ENCODE measurements at regions not wholly inside any gene's neighbourhood (a gene's known extent, or its start where the extent isn't known, plus 50 kb on each side); places are given as distances from the start of the nearest gene placed in this dataset.

GRCh38 chr21:24759348-24760075, 847.8 kb downstream of the MRPL39 start:
- WGBS, result 59% methylated on average over 3 of the region's 3 CpGs

More at GRCh38 chr21:24759348-24760075, 847.8 kb downstream of the MRPL39 start:
- H3K27me3 ChIP-seq (ENCODE audit: control insufficient read depth in 4 of 4, insufficient read depth in 4 of 4, low read length in 3 of 4), result no peaks in the 10 kb centered on the region
- H3K9ac ChIP-seq (ENCODE audit: low read depth in 1 of 2, low read length in 2 of 2), result no peak overlapping the region
- no peaks in the 10 kb centered on the region for H3K9me3 ChIP-seq (ENCODE audit: control insufficient read depth in 4 of 4, low read length in 3 of 4)
- H3K4me3 ChIP-seq (ENCODE audit: low read depth in 1 of 3, low read length in 3 of 3), result no peak overlapping the region
- no peak for DNase-seq (ENCODE audit: low spot score)
- TF ChIP-seq HNF4A (conservative IDR thresholded peaks at IDR 0.05) (no peak), TAF1 (conservative IDR thresholded peaks at IDR 0.05) (no peak), REST (IDR thresholded peaks at IDR 0.05) (no peak), RAD21 (IDR thresholded peaks at IDR 0.05) (no peak), EGR1 (IDR thresholded peaks at IDR 0.05; ENCODE audit: low read depth in 2 of 2) (no peak), SP1 (IDR thresholded peaks at IDR 0.05) (no peak), ATF3 (IDR thresholded peaks at IDR 0.05) (no peak), HNF4G (IDR thresholded peaks at IDR 0.05) (no peak), NR2F2 (IDR thresholded peaks at IDR 0.05) (no peak), JUND (IDR thresholded peaks at IDR 0.05) (no peak), GABPA (IDR thresholded peaks at IDR 0.05 in 1 of 2, conservative IDR thresholded peaks at IDR 0.05 in 1 of 2) (no peak), YY1 (IDR thresholded peaks at IDR 0.05) (no peak), RXRA (IDR thresholded peaks at IDR 0.05) (no peak), FOXA2 (IDR thresholded peaks at IDR 0.05) (no peak)
- TF ChIP-seq, protein P1, sequence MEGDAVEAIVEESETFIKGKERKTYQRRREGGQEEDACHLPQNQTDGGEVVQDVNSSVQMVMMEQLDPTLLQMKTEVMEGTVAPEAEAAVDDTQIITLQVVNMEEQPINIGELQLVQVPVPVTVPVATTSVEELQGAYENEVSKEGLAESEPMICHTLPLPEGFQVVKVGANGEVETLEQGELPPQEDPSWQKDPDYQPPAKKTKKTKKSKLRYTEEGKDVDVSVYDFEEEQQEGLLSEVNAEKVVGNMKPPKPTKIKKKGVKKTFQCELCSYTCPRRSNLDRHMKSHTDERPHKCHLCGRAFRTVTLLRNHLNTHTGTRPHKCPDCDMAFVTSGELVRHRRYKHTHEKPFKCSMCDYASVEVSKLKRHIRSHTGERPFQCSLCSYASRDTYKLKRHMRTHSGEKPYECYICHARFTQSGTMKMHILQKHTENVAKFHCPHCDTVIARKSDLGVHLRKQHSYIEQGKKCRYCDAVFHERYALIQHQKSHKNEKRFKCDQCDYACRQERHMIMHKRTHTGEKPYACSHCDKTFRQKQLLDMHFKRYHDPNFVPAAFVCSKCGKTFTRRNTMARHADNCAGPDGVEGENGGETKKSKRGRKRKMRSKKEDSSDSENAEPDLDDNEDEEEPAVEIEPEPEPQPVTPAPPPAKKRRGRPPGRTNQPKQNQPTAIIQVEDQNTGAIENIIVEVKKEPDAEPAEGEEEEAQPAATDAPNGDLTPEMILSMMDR (IDR thresholded peaks at IDR 0.05; ENCODE audit: low read depth, low read length, missing input control), result no peak
- TF ChIP-seq, protein P2, sequence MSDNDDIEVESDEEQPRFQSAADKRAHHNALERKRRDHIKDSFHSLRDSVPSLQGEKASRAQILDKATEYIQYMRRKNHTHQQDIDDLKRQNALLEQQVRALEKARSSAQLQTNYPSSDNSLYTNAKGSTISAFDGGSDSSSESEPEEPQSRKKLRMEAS (IDR thresholded peaks at IDR 0.05), result no peak
- TF ChIP-seq, protein P3, sequence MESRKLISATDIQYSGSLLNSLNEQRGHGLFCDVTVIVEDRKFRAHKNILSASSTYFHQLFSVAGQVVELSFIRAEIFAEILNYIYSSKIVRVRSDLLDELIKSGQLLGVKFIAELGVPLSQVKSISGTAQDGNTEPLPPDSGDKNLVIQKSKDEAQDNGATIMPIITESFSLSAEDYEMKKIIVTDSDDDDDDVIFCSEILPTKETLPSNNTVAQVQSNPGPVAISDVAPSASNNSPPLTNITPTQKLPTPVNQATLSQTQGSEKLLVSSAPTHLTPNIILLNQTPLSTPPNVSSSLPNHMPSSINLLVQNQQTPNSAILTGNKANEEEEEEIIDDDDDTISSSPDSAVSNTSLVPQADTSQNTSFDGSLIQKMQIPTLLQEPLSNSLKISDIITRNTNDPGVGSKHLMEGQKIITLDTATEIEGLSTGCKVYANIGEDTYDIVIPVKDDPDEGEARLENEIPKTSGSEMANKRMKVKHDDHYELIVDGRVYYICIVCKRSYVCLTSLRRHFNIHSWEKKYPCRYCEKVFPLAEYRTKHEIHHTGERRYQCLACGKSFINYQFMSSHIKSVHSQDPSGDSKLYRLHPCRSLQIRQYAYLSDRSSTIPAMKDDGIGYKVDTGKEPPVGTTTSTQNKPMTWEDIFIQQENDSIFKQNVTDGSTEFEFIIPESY (IDR thresholded peaks at IDR 0.05), result no peak
- no peaks in the 10 kb centered on the region for H3K36me3 ChIP-seq (ENCODE audit: control insufficient read depth in 4 of 4, insufficient read depth in 3 of 4, low read depth in 1 of 4, low read length in 3 of 4)
- no peaks in the 10 kb centered on the region for H3K4me1 ChIP-seq (ENCODE audit: control insufficient read depth in 4 of 4, insufficient read depth in 4 of 4, low read length in 3 of 4)
- H3K27ac ChIP-seq (ENCODE audit: low read depth in 1 of 2, low read length in 2 of 2), result no peak overlapping the region
